Central memory CD8-positive, alpha-beta T cell (primary cell): ENCODE measurements at regions not wholly inside any gene's neighbourhood (a gene's known extent, or its start where the extent isn't known, plus 50 kb on each side); places are given as distances from the start of the nearest gene placed in this dataset.

Experiments
- ATAC-seq: fragments of 150-1000 bp; cut with Tn5 transposase; replicated peaks from 2 replicates; pipeline ENCODE4 v1.10.0; 2022; ENCODE audit warnings: mild to moderate bottlenecking, moderate FRiP score, moderate number of reproducible peaks; ENCODE audit not compliant: poor library complexity, severe bottlenecking; ENCODE audit errors: extremely low read depth
- DNase-seq, 2 donors: peaks; one replicate each; pipeline ENCODE4 v3.0.0; 2021; ENCODE audit warnings: low spot score in 2 of 2
- H3K27ac Mint-ChIP-seq: one replicate; pipeline ENCODE4 v1.8.0; 2022; ENCODE audit warnings: low read depth, mild to moderate bottlenecking, moderate library complexity, mixed read lengths
- H3K27me3 Mint-ChIP-seq: one replicate; pipeline ENCODE4 v1.8.0; 2022; ENCODE audit warnings: mixed read lengths
- H3K36me3 Mint-ChIP-seq: one replicate; pipeline ENCODE4 v1.8.0; 2022; ENCODE audit warnings: mild to moderate bottlenecking, moderate library complexity, mixed read lengths; ENCODE audit not compliant: insufficient read depth
- H3K4me1 Mint-ChIP-seq: one replicate; pipeline ENCODE4 v1.8.0; 2022; ENCODE audit warnings: mixed read lengths
- H3K4me3 Mint-ChIP-seq: one replicate; pipeline ENCODE4 v1.8.0; 2022; ENCODE audit warnings: mild to moderate bottlenecking, moderate library complexity, mixed read lengths
- H3K9me3 Mint-ChIP-seq: one replicate; pipeline ENCODE4 v1.8.0; 2022; ENCODE audit warnings: mixed read lengths

- Mint-ChIP-seq H3K4me1 (no peaks in the 10 kb centered on the region), H3K27ac (no peak overlapping the region), H3K27me3 (peaks cover 57% of the 10 kb centered on the region), H3K4me3 (no peak overlapping the region), H3K36me3 (no peaks in the 10 kb centered on the region), H3K9me3 (no peaks in the 10 kb centered on the region)
- no peak for ATAC-seq
- no peak for DNase-seq
Observed at GRCh38 chr18:77884454-77884853, 634.8 kb downstream of the GALR1 start.

- peaks cover 53% of the 10 kb centered on the region for H3K27me3 Mint-ChIP-seq
- H3K36me3 Mint-ChIP-seq, result no peaks in the 10 kb centered on the region
- ATAC-seq (no peak), DNase-seq (no peak)
- H3K4me1 Mint-ChIP-seq, result no peaks in the 10 kb centered on the region
- no peak overlapping the region for H3K27ac Mint-ChIP-seq
- H3K4me3 Mint-ChIP-seq, result no peak overlapping the region
- no peaks in the 10 kb centered on the region for H3K9me3 Mint-ChIP-seq
Observed at GRCh38 chr18:77894060-77894459, 644.4 kb downstream of the GALR1 start.

- Mint-ChIP-seq H3K27me3 (peaks cover 53% of the 10 kb centered on the region), H3K27ac (no peak overlapping the region), H3K4me3 (no peak overlapping the region), H3K9me3 (no peaks in the 10 kb centered on the region), H3K4me1 (no peaks in the 10 kb centered on the region), H3K36me3 (peaks cover 3% of the 10 kb centered on the region)
- DNase-seq, result no peak
- ATAC-seq, result no peak
Observed at GRCh38 chr18:77895250-77895649, 645.6 kb downstream of the GALR1 start.

- Mint-ChIP-seq H3K27ac (no peak overlapping the region), H3K4me3 (no peak overlapping the region), H3K27me3 (peaks cover 53% of the 10 kb centered on the region), H3K4me1 (peaks cover 5% of the 10 kb centered on the region), H3K36me3 (peaks cover 3% of the 10 kb centered on the region), H3K9me3 (no peaks in the 10 kb centered on the region)
- ATAC-seq (no peak), DNase-seq (no peak)
Observed at GRCh38 chr18:77896586-77897252, 647.1 kb downstream of the GALR1 start.

GRCh38 chr18:77897606-77898005 is 648.0 kb downstream of the GALR1 start:
- Mint-ChIP-seq H3K4me3 (no peak overlapping the region), H3K27ac (no peak overlapping the region)
- ATAC-seq, result no peak

GRCh38 chr18:77899972-77900754 is 650.5 kb downstream of the GALR1 start:
- ATAC-seq (peak; percentile 91), DNase-seq (peak; percentile 29 to 41)
- Mint-ChIP-seq H3K4me3 (peak overlapping the region; percentile 43), H3K4me1 (peaks cover 5% of the 10 kb centered on the region), H3K36me3 (peaks cover 3% of the 10 kb centered on the region), H3K27ac (no peak overlapping the region), H3K27me3 (peaks cover 34% of the 10 kb centered on the region), H3K9me3 (no peaks in the 10 kb centered on the region)

More at GRCh38 chr18:77897606-77898005, 648.0 kb downstream of the GALR1 start:
- Mint-ChIP-seq H3K9me3 (no peaks in the 10 kb centered on the region), H3K36me3 (peaks cover 3% of the 10 kb centered on the region), H3K4me1 (peaks cover 5% of the 10 kb centered on the region), H3K27me3 (peaks cover 50% of the 10 kb centered on the region)
- DNase-seq, result no peak

GRCh38 chr18:77905011-77905410 is 655.4 kb downstream of the GALR1 start:
- Mint-ChIP-seq H3K4me1 (peaks cover 5% of the 10 kb centered on the region), H3K9me3 (no peaks in the 10 kb centered on the region), H3K4me3 (no peak overlapping the region), H3K27ac (no peak overlapping the region), H3K27me3 (peaks cover 18% of the 10 kb centered on the region), H3K36me3 (no peaks in the 10 kb centered on the region)
- DNase-seq (no peak), ATAC-seq (no peak)

- Mint-ChIP-seq H3K4me1 (peaks cover 5% of the 10 kb centered on the region), H3K36me3 (no peaks in the 10 kb centered on the region), H3K27ac (no peak overlapping the region), H3K9me3 (no peaks in the 10 kb centered on the region), H3K4me3 (no peak overlapping the region), H3K27me3 (peaks cover 23% of the 10 kb centered on the region)
- DNase-seq (no peak), ATAC-seq (no peak)
Observed at GRCh38 chr18:77905449-77906055, 655.9 kb downstream of the GALR1 start.

GRCh38 chr18:77906103-77906892 is 656.6 kb downstream of the GALR1 start:
- ATAC-seq, result no peak
- H3K9me3 Mint-ChIP-seq, result no peaks in the 10 kb centered on the region
- peaks cover 1% of the 10 kb centered on the region for H3K4me1 Mint-ChIP-seq
- DNase-seq, result no peak
- H3K4me3 Mint-ChIP-seq, result no peak overlapping the region
- H3K27me3 Mint-ChIP-seq, result peaks cover 31% of the 10 kb centered on the region
- H3K27ac Mint-ChIP-seq, result no peak overlapping the region
- no peaks in the 10 kb centered on the region for H3K36me3 Mint-ChIP-seq

- Mint-ChIP-seq H3K9me3 (no peaks in the 10 kb centered on the region), H3K27ac (no peak overlapping the region), H3K36me3 (no peaks in the 10 kb centered on the region), H3K27me3 (peaks cover 42% of the 10 kb centered on the region), H3K4me3 (no peak overlapping the region), H3K4me1 (no peaks in the 10 kb centered on the region)
- ATAC-seq (no peak), DNase-seq (no peak)
Observed at GRCh38 chr18:77910347-77910746, 660.7 kb downstream of the GALR1 start.

GRCh38 chr18:77911971-77912605 is 662.4 kb downstream of the GALR1 start:
- Mint-ChIP-seq H3K36me3 (no peaks in the 10 kb centered on the region), H3K4me3 (no peak overlapping the region), H3K4me1 (no peaks in the 10 kb centered on the region), H3K27me3 (peaks cover 42% of the 10 kb centered on the region), H3K27ac (no peak overlapping the region), H3K9me3 (no peaks in the 10 kb centered on the region)
- DNase-seq, result no peak
- no peak for ATAC-seq

- H3K36me3 Mint-ChIP-seq, result no peaks in the 10 kb centered on the region
- no peak for ATAC-seq
- no peak for DNase-seq
- no peaks in the 10 kb centered on the region for H3K27me3 Mint-ChIP-seq
- H3K4me1 Mint-ChIP-seq, result no peaks in the 10 kb centered on the region
- no peak overlapping the region for H3K27ac Mint-ChIP-seq
- no peak overlapping the region for H3K4me3 Mint-ChIP-seq
- no peaks in the 10 kb centered on the region for H3K9me3 Mint-ChIP-seq
Observed at GRCh38 chr18:77918730-77919129, 669.1 kb downstream of the GALR1 start.
